Inflammatory macrophage (primary cell): ENCODE measurements at regions not wholly inside any gene's neighbourhood (a gene's known extent, or its start where the extent isn't known, plus 50 kb on each side); places are given as distances from the start of the nearest gene placed in this dataset.

Experiments used
- DNase-seq, 2 donors: peaks; one replicate each; pipeline ENCODE4 v3.0.0-alpha.2; 2020 to 2022

DNA sequence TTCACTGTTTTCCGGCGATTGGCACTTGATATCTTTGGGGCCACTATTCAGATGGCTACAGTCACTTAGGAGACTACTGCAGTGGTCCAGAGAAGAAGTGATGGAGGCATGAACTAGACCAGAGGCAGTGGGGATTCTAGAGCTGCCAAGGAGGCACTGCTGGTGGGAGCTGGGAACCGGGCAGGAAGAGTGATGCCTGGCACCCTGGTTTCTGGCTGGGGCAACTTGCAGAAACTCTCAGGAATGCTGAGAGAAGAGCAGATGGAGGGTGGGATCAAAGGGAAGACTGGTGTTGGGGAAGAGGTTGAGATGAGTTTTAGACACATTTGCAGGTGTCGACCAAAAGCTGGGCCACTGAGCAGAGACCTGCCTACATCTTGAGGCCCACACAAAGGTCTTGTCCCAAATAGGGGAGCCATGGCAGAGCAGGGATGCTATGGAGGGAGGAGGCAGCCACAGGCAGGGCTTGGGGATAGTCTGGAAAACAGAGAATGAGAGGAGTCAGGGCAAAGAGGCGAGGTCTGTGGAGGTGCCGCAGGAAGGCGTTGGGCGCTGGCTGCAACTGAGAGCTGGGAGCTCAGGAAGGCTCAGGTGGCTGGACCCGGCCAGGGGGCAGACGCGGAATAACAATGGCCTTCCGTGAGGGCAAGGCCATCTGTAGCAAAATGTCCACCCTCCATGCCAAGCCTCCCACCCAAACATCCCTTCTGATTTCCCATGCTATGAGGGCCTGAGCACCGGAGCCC is 118.9 kb downstream of the TOMM20 start:
- no peak for DNase-seq

DNA sequence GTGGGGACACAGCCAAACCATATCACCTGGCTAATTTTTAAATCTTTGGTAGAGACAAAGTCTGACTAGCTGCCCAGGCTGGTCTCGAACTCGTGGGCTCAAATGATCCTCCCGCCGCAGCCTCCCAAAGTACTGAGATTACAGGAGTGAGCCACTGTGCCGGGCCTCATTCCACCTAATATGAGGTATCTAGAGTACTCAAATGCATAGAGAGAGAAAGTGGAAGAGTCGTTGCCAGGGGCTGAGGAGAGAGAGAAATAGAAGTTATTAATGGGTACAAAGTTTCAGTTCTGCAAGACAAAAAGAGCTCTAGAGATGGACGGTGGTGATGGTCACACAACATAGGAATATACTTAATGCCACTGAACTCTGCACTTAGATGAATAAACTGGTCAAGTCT is 119.6 kb downstream of the TOMM20 start:
- DNase-seq: no peak

GRCh38 chr1:235008239-235008638 is 120.4 kb downstream of the TOMM20 start:
- DNase-seq: no peak

DNA sequence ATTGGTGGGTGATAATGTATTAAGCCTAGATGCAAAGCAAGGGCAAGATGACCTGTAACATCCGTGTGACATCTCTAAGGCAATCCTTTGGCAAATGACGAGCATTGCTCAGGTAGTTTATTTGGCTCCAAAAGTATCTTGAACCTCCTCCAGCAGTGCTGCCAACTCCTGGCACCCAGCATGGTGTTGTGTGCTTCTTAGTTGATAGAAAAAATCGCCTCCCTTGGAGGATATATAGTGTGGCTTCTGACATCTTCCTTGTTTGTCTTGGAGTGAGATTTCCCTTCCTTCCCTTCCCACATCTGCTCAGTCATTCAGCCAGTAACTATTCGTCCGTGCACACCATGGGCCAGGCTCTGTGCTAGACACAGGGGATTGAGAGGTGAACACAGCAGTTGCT is 121.8 kb downstream of the TOMM20 start:
- DNase-seq: no peak

DNA sequence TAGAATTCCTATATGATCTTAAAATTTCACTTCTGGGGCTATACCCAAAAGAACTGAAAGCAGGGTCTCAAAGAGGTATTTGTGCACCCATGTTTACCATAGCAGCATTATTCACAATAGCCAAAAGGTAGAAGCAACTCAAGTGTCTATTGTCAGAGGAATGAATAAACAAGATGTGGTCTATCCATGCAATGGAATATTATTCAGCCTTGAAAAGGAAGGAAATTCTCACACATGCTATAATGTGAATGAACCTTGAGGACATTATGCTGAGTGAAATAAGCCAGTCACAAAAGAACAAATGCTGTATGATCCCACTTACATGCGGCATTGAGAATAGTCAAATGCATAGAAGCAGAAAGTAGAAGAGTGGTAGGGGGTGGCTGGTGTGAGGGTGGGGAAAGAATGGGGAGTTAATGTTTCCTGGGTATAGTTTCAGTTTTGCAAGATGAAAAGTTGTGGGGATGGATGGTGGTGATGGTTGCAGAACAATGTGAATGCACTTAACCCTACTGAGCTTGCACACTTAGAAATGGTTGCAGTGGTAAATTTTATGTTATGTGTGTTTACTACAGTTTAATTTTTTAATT is 122.4 kb downstream of the TOMM20 start:
- no peak for DNase-seq

DNA sequence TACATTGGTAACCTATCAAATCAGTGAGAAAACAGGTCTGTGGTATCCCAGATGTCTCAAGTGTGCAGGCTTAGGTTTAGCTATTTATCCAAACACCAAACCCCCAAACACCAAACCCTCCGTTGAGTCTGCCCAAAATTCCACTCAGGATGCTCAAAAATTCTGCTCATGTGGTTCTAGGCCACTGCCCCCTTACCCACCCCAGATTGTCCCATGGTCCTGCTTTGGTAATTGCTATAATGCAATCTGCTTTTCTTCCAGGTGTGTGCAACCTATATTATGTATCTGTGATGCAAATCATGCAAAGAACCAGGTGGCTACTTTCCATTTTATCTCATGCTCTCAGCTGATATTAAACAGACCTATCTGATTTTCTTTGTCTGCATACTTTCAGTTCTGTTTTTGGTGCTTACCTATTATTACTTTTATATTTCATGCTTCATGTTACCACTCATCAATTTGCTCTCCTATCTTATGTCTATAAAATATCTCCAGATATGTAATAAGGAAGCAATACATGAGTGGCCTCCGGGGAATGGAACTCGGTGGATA is 123.7 kb downstream of the TOMM20 start:
- DNase-seq: no peak

- DNase-seq: no peak
Observed at GRCh38 chr1:235004276-235004675, 124.4 kb downstream of the TOMM20 start.

GRCh38 chr1:235002706-235003300 is 125.8 kb downstream of the TOMM20 start:
- DNase-seq: no peak

DNA sequence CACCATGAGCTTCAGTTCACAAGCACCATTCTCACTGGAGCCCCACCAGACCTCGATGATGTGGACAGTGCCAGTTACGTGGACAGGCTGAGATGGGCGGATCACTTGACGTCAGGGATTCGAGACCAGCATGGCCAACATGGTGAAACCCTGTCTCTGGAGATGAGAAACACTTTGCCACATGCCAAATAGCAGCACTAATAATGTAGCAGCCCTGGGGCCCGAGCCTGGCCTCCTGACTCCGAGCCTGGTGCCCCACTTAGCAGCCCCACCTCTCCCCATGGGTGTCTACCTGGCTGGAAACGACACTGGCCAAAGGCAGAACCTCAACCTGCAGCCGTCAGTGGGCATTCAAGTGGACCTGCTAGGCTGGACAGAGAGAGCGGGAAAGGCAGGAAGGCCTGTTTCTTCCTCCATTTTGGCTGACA is 129.1 kb downstream of the TOMM20 start:
- no peak for DNase-seq

- peak; percentile 22 to 51 for DNase-seq
Observed at GRCh38 chr1:234997896-234998741, 130.5 kb downstream of the TOMM20 start.

GRCh38 chr1:234997201-234997895 is 131.3 kb downstream of the TOMM20 start:
- DNase-seq: peak; percentile 83 to 88

- no peak for DNase-seq
Observed at GRCh38 chr1:234996245-234996757, 132.3 kb downstream of the TOMM20 start.

- no peak for DNase-seq
Observed at GRCh38 chr1:234994436-234995295, 134.0 kb downstream of the TOMM20 start.

DNA sequence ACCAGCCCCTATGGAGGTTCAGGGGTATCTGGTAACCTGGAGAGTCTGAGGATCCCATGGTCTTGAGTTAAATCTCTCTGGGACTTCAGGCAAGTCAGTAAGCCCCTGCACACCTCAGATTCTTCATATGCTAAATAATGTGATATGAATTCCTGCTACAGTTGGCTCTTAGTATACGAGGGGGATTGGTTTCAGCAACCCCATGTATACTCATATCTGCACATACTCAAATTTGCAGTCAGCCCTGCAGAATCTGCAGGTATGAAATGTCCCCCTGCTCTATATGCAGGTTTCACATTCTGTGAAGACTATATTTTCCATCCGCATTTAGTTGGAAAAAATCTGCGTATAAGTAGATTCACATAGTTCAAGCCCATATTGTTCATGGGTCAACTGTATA is 136.6 kb downstream of the TOMM20 start:
- DNase-seq: no peak

DNA sequence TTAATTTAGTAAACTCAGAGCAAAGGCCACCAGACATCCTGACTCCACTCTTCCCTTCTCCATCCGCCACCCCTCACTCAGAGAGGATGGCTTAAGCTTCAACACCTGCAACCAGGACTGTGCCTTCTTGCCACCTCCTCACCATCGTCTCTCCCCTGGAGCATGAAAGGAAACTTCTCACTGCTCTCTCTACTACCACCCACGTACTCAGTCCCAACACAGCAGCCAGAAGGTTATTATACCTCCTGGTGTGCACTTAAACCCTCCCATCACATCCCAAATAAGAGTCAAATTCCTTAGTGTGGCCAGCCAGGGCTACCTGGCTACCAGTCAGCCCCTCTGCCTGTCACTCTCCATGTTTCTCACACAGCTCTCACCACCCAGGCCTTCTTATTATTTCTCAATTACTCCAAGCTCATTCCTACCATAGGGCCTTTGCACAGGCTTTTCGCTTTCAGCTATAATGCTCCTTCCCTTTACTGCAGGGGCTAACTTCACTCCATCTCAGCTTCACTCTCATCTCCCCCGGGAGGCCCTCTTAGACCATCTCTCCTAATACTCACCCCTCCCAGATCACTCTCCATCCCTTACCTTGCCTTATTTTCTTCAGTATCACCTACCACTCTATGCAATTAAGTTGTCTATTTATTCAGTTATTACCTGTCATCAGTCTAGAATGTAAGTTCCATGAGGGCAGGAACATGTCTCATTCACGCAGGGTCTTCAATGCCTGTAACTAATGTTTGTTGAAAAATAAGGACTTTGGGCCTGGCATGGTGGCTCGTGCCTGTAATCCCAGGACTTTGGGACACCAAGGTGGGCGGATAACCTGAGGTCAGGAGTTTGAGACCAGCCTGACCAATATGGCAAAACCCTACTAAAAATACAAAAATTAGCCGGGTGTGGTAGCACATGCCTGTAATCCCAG is 137.5 kb downstream of the TOMM20 start:
- no peak for DNase-seq

DNA sequence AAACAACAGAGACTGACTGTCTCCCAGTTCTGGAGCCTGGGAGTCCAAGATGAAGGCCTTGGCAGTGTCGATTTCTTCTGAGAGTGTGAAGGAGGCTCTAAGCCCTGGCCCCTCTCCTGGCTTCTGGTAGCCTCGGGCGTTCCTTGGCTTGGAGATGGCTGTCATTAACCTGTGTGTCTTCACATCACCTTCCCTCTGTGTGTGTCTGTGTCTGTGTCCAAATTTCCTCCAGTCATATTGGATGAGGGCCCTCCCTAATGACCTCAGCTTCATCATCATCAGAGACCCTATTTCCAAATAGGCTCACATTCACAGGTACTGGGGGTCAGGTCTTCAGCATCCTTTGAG is 138.3 kb downstream of the TOMM20 start:
- DNase-seq: no peak

DNA sequence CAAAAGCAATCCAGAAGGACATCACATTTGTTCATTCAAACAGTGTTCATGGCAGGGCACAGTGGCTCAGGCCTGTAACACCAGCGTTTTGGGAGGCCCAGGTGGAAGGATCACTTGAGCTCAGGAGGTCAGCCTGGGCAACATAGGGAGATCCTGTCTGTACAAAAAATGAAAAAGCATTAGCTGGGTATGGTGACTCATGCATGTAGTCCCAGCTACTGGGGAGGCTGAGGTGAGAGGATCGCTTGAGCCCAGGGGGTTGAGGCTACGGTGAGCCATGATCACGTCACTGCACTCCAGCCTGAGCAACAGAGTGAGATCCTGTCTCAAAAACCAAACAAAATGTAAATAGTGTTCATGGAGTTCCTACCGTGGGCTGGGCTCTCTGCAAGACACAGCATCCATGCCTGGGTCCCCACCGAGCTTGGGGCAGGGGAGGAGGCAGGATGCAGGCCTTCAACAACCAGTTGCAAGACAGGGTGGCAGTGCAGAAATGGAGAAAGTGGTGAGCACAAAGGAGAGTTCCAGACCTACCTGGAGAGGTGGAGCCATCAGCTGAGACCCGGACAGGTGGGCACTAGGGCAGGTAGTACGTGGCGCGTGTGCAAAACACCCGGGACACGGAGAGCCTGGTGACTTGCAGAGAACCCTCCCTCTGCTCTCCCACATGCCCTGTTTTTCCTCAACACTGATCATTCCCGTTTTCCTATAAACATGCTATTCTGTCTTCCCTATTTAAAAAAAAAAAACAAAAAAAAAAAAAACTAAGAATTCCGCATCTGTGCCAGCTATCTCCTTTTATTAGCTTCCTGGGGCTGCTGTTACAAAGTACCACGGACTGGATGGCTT is 138.9 kb downstream of the TOMM20 start:
- no peak for DNase-seq

DNA sequence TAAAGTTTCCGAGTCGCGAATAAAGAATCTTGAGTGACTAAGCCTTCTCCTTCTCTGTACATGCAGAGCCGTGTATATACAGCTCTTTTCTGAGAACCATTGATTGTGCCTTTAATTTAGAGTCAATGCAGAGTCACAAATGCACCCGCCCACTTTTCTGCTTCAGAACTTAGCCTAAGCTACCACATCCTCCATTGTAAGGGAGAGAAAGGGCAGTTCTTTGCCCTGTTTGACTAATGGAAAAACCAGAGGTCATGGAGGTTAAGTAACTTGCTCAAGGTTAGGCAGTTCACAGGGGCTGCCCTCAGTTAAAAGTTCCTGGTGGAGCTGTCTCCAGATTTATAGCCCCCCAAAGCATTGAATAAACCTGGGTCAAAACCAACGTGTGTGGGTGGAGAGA is 139.6 kb downstream of the TOMM20 start:
- no peak for DNase-seq

DNA sequence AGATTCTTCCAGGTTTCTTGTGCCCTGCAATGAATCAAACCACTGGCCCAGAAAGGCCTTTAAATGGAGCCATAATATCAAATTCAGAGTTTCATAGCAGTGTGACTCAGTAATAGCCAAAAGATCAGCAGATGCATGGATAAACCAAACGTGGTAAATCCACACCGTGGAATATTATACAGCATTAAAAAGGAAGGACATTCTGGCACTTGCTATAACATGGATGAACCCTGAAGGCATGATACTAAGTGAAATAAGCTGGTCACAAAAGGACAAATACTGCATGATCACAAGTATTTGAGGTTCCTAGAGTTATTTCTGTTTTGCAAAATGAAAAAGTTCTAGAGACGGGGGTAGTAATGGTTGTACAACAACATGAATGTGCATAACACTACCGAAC is 140.1 kb downstream of the TOMM20 start:
- no peak for DNase-seq
